RWPE1 (cell line): ENCODE measurements at regions not wholly inside any gene's neighbourhood (a gene's known extent, or its start where the extent isn't known, plus 50 kb on each side); places are given as distances from the start of the nearest gene placed in this dataset.

Experiments
- CTCF ChIA-PET: fragments of 350-600 bp; sonication (Branson Sonifier 250); formaldehyde crosslinking; extraction: SDS; loops from one replicate; lab custom pipeline; 2021; lab: Yijun Ruan, JAX
- POLR2A ChIA-PET: fragments of 400-600 bp; formaldehyde crosslinking; extraction: SDS; loops from one replicate; lab custom pipeline; 2020; ENCODE audit warnings: antibody characterized with exemption; ENCODE audit not compliant: low non-redundant PET; lab: Yijun Ruan, JAX
- DNase-seq: peaks from one replicate; pipeline ENCODE4 v3.0.0; 2012; ENCODE audit warnings: low spot score
- H3K27ac ChIP-seq: fragments of 450-650 bp; 2 replicates; pipeline ENCODE4 v1.5.1; 2017
- CTCF ChIP-seq: fragments of 450-650 bp; conservative IDR thresholded peaks from 2 replicates; pipeline ENCODE4 v1.5.1; 2017; ENCODE audit warnings: low read depth, mild to moderate bottlenecking

- no peak for DNase-seq
- CTCF ChIA-PET: no interaction called here
These were observed 776.4 kb downstream of the TYW1 start for GRCh38 chr7:67773081-67773480.

GRCh38 chr7:67777119-67777518, 780.5 kb downstream of the TYW1 start:
- ChIA-PET CTCF (no interaction called here), POLR2A (no interaction called here)
- DNase-seq: no peak
- TF ChIP-seq CTCF: no peak
- H3K27ac ChIP-seq: no peak overlapping the region

More at GRCh38 chr7:67773081-67773480, 776.4 kb downstream of the TYW1 start:
- POLR2A ChIA-PET: no interaction called here
- TF ChIP-seq CTCF: no peak
- no peak overlapping the region for H3K27ac ChIP-seq

GRCh38 chr7:67781841-67782240, 785.2 kb downstream of the TYW1 start:
- no peak for TF ChIP-seq CTCF
- ChIA-PET CTCF (no interaction called here), POLR2A (no interaction called here)
- H3K27ac ChIP-seq: no peak overlapping the region
- no peak for DNase-seq

GRCh38 chr7:67786021-67786420, 789.4 kb downstream of the TYW1 start:
- CTCF ChIA-PET: no interaction called here

GRCh38 chr7:67788669-67789068, 792.0 kb downstream of the TYW1 start:
- DNase-seq: no peak
- TF ChIP-seq CTCF: no peak
- CTCF ChIA-PET: no interaction called here
- H3K27ac ChIP-seq: no peak overlapping the region
- POLR2A ChIA-PET: no interaction called here

More at GRCh38 chr7:67786021-67786420, 789.4 kb downstream of the TYW1 start:
- no peak overlapping the region for H3K27ac ChIP-seq
- TF ChIP-seq CTCF: no peak
- POLR2A ChIA-PET: no interaction called here
- DNase-seq: no peak

- H3K27ac ChIP-seq: no peak overlapping the region
- no peak for TF ChIP-seq CTCF
- CTCF ChIA-PET: no interaction called here
- POLR2A ChIA-PET: no interaction called here
- DNase-seq: no peak
These were observed 795.3 kb downstream of the TYW1 start for GRCh38 chr7:67791918-67792317.

GRCh38 chr7:67794544-67794943, 797.9 kb downstream of the TYW1 start:
- no peak for DNase-seq
- TF ChIP-seq CTCF: no peak
- no peak overlapping the region for H3K27ac ChIP-seq
- POLR2A ChIA-PET: no interaction called here
- CTCF ChIA-PET: no interaction called here
